ENCODE measurements at regions not wholly inside any gene's neighbourhood (a gene's known extent, or its start where the extent isn't known, plus 50 kb on each side); places are given as distances from the start of the nearest gene placed in this dataset.

- no peak for DNase-seq
Observed at GRCh38 chr7:118580743-118581382, 356.4 kb downstream of the ANKRD7 start.

- no peak for DNase-seq
Observed at GRCh38 chr7:118583641-118584040, 359.1 kb downstream of the ANKRD7 start.

- DNase-seq: no peak
Observed at GRCh38 chr7:118586248-118586647, 361.7 kb downstream of the ANKRD7 start.

- DNase-seq: peak; percentile 7 to 22
Observed at GRCh38 chr7:118590107-118590506, 365.6 kb downstream of the ANKRD7 start.

GRCh38 chr7:118602090-118602489 is 377.6 kb downstream of the ANKRD7 start:
- no peak for DNase-seq

GRCh38 chr7:118606602-118607001 is 382.1 kb downstream of the ANKRD7 start:
- DNase-seq: no peak

- no peak for DNase-seq
Observed at GRCh38 chr7:118609207-118609606, 384.7 kb downstream of the ANKRD7 start.

- DNase-seq: no peak
Observed at GRCh38 chr7:118615681-118616080, 391.2 kb downstream of the ANKRD7 start.

- DNase-seq: no peak
Observed at GRCh38 chr7:118621810-118622360, 397.4 kb downstream of the ANKRD7 start.

- no peak for DNase-seq
Observed at GRCh38 chr7:118626739-118627138, 402.2 kb downstream of the ANKRD7 start.

GRCh38 chr7:118627467-118627866 is 403.0 kb downstream of the ANKRD7 start:
- no peak for DNase-seq

- no peak for DNase-seq
Observed at GRCh38 chr7:118629898-118630438, 405.5 kb downstream of the ANKRD7 start.

- DNase-seq: no peak
Observed at GRCh38 chr7:118642396-118642795, 417.9 kb downstream of the ANKRD7 start.

GRCh38 chr7:118644346-118644745 is 419.8 kb downstream of the ANKRD7 start:
- DNase-seq: peak in 1 of 2 experiments; percentile 14

GRCh38 chr7:118648002-118648401 is 423.5 kb downstream of the ANKRD7 start:
- no peak for DNase-seq

GRCh38 chr7:118657391-118658005 is 433.0 kb downstream of the ANKRD7 start:
- no peak for DNase-seq

- no peak for DNase-seq
Observed at GRCh38 chr7:118662266-118662665, 437.8 kb downstream of the ANKRD7 start.

- DNase-seq: no peak
Observed at GRCh38 chr7:118664498-118664897, 440.0 kb downstream of the ANKRD7 start.

- no peak for DNase-seq
Observed at GRCh38 chr7:118671149-118671548, 446.6 kb downstream of the ANKRD7 start.

GRCh38 chr7:118684796-118685195 is 460.3 kb downstream of the ANKRD7 start:
- DNase-seq: no peak

GRCh38 chr7:118689403-118689802 is 464.9 kb downstream of the ANKRD7 start:
- DNase-seq: no peak

- DNase-seq: no peak
Observed at GRCh38 chr7:118696879-118697278, 472.4 kb downstream of the ANKRD7 start.

- no peak for DNase-seq
Observed at GRCh38 chr7:118699222-118699621, 474.7 kb downstream of the ANKRD7 start.

- DNase-seq: no peak
Observed at GRCh38 chr7:118708741-118709140, 484.2 kb downstream of the ANKRD7 start.
